ENCODE measurements at regions not wholly inside any gene's neighbourhood (a gene's known extent, or its start where the extent isn't known, plus 50 kb on each side); places are given as distances from the start of the nearest gene placed in this dataset.

DNA sequence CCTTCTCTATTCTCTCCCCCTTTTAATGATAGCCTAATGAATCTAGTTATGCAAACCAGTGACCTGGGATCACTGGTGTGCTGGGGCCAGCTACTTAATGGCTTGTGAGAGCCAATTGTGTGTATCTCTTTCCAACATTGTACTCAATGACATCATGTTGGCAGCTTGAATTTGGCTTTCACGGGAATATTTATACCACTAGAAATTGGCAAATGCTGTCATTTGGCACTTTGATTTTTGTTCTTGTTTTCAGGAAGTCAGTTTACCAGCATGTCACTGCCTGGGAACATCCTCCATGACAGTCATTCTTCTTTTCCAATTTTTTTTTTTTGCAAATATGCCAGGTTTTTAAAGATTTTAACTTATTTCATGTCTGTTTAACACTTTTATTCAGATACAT is 1685.3 kb downstream of the STIM2 start:
- intact Hi-C loops (cut with DNase I; ENCODE audit: low total_unique reads): no loop called here
- 22 to 30% methylated on average over 1 of the region's 1 CpG for WGBS, 2 donors
- no peak for DNase-seq (ENCODE audit: low spot score in 2 of 2)
- no peak for TF ChIP-seq POLR2A (IDR thresholded peaks at IDR 0.05)
- TF ChIP-seq, protein P1, sequence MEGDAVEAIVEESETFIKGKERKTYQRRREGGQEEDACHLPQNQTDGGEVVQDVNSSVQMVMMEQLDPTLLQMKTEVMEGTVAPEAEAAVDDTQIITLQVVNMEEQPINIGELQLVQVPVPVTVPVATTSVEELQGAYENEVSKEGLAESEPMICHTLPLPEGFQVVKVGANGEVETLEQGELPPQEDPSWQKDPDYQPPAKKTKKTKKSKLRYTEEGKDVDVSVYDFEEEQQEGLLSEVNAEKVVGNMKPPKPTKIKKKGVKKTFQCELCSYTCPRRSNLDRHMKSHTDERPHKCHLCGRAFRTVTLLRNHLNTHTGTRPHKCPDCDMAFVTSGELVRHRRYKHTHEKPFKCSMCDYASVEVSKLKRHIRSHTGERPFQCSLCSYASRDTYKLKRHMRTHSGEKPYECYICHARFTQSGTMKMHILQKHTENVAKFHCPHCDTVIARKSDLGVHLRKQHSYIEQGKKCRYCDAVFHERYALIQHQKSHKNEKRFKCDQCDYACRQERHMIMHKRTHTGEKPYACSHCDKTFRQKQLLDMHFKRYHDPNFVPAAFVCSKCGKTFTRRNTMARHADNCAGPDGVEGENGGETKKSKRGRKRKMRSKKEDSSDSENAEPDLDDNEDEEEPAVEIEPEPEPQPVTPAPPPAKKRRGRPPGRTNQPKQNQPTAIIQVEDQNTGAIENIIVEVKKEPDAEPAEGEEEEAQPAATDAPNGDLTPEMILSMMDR (IDR thresholded peaks at IDR 0.05): no peak
- H3K4me3 ChIP-seq (ENCODE audit: low read depth, poor library complexity, severe bottlenecking): no peak overlapping the region

- 76 to 89% methylated on average over 3 of the region's 3 CpGs for WGBS, 2 donors
- intact Hi-C loops (cut with DNase I; ENCODE audit: low total_unique reads): no loop called here
- TF ChIP-seq POLR2A (IDR thresholded peaks at IDR 0.05): no peak
- no peak for DNase-seq (ENCODE audit: low spot score in 2 of 2)
- no peak overlapping the region for H3K4me3 ChIP-seq (ENCODE audit: low read depth, poor library complexity, severe bottlenecking)
Observed at GRCh38 chr4:28548136-28548535, 1687.5 kb downstream of the STIM2 start.

DNA sequence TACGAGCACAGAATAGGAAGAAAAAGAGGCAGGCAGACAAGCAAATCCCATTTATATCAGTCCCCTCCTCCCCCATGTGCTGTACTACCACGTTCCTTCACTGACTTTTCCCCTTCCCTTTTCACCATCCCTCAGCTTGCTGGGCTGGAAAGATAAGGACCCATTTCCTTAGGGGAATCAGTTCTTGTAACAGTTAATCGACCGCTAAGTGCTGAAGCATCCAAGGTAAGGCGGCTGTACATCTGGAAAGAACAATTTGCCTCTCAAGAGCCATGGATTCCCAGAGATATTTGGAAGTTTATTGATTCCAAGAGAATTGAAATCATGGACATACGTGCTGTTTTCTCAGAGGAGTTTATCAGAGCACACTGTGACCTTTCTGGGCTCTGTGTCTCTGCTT is 1688.0 kb downstream of the STIM2 start:
- 69 to 75% methylated on average over 6 of the region's 6 CpGs for WGBS, 2 donors
- TF ChIP-seq, protein P1 (IDR thresholded peaks at IDR 0.05): no peak
- TF ChIP-seq POLR2A (IDR thresholded peaks at IDR 0.05): no peak
- intact Hi-C loops (cut with DNase I; ENCODE audit: low total_unique reads): no loop called here
- DNase-seq (ENCODE audit: low spot score in 2 of 2): no peak
- H3K4me3 ChIP-seq (ENCODE audit: low read depth, poor library complexity, severe bottlenecking): no peak overlapping the region

GRCh38 chr4:28555866-28556265 is 1695.2 kb downstream of the STIM2 start:
- TF ChIP-seq POLR2A (IDR thresholded peaks at IDR 0.05): no peak
- TF ChIP-seq, protein P1 (IDR thresholded peaks at IDR 0.05): no peak

DNA sequence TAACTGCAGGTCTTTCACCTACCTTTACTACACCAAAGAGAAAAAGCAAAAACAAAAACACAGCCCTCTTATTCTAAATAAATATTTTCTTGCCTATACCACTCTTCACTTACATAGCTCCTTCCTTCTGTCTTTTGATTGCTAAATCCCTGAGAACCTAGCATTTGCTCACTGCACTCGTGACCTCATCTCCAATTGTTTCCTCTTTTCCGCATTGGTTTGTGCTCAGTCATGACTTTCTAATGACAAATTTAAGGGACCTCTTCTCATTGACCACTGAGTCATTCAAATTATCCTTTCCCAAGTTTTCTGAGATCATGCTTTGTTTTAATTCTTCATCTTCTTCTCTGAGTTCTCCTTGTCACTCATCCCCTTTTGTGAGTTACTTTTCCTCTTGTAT is 1697.1 kb downstream of the STIM2 start:
- H3K4me3 ChIP-seq (ENCODE audit: low read depth, poor library complexity, severe bottlenecking): no peak overlapping the region
- DNase-seq (ENCODE audit: low spot score in 2 of 2): no peak
- intact Hi-C loops (cut with DNase I; ENCODE audit: low total_unique reads): no loop called here
- 69 to 72% methylated on average over 2 of the region's 2 CpGs for WGBS, 2 donors
- TF ChIP-seq POLR2A (IDR thresholded peaks at IDR 0.05): no peak
- TF ChIP-seq, protein P1 (IDR thresholded peaks at IDR 0.05): no peak

More at GRCh38 chr4:28555866-28556265, 1695.2 kb downstream of the STIM2 start:
- DNase-seq (ENCODE audit: low spot score in 2 of 2): no peak
- 86 to 88% methylated on average over 2 of the region's 2 CpGs for WGBS, 2 donors
- no peak overlapping the region for H3K4me3 ChIP-seq (ENCODE audit: low read depth, poor library complexity, severe bottlenecking)
- intact Hi-C loops (cut with DNase I; ENCODE audit: low total_unique reads): no loop called here

GRCh38 chr4:28558895-28559294 is 1698.3 kb downstream of the STIM2 start:
- intact Hi-C loops (cut with DNase I; ENCODE audit: low total_unique reads): no loop called here
- H3K4me3 ChIP-seq (ENCODE audit: low read depth, poor library complexity, severe bottlenecking): no peak overlapping the region
- no peak for TF ChIP-seq POLR2A (IDR thresholded peaks at IDR 0.05)
- WGBS, 2 donors: 58 to 76% methylated on average over 2 of the region's 2 CpGs
- no peak for DNase-seq (ENCODE audit: low spot score in 2 of 2)

- DNase-seq (ENCODE audit: low spot score in 2 of 2): no peak
- TF ChIP-seq, protein P1 (IDR thresholded peaks at IDR 0.05): no peak
- TF ChIP-seq POLR2A (IDR thresholded peaks at IDR 0.05): no peak
- H3K4me3 ChIP-seq (ENCODE audit: low read depth, poor library complexity, severe bottlenecking): no peak overlapping the region
- 31 to 39% methylated on average over 2 to 4 of the region's 4 CpGs for WGBS, 2 donors
- intact Hi-C loops (cut with DNase I; ENCODE audit: low total_unique reads): no loop called here
Observed at GRCh38 chr4:28562913-28563312, 1702.3 kb downstream of the STIM2 start.

Measured in lower leg skin (tissue), 4 donors.